ENCODE measurements at regions not wholly inside any gene's neighbourhood (a gene's known extent, or its start where the extent isn't known, plus 50 kb on each side); places are given as distances from the start of the nearest gene placed in this dataset.

- DNase-seq (ENCODE audit: low spot score), result no peak
Measured at GRCh38 chr18:41042866-41043265, 912.2 kb upstream of the PIK3C3 start.

DNA sequence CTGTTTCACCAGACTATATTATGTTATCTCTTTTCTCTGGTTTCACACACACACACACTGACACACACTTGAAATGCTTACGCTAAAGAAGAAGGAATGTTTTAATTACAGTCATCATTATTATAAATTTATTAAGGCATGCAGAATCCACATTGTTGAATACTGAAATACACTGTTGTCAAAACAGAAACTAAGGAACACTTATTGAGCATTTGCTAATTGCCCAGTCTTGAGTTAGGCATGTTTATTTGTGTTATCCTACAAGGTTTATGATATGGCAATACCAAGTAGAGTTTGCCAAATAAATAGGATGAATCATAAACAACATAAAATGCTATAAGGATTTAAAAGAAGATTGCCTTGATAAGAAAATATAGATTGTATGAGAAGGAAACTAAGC lies 917.0 kb upstream of the PIK3C3 start:
- no peak for DNase-seq (ENCODE audit: low spot score)

DNA sequence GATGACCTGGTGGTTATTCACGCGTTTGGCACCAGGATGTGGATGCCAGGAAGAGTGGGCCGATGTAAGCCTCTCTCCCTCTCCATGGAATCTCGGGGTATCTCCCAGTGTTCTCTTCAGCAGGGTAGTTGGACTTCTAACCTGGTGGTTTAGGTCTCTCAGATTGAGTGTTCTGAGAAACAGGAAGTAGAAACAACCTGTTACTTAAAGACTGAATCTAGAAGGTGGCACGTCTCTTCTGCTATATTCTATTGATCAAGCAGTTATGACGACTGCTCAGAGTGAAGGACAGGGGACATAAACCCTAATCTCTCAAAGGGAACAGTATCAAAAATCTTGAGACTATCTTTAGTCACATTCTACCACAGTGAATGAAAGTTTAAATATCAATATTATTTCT lies 918.7 kb upstream of the PIK3C3 start:
- no peak for DNase-seq (ENCODE audit: low spot score)

DNA sequence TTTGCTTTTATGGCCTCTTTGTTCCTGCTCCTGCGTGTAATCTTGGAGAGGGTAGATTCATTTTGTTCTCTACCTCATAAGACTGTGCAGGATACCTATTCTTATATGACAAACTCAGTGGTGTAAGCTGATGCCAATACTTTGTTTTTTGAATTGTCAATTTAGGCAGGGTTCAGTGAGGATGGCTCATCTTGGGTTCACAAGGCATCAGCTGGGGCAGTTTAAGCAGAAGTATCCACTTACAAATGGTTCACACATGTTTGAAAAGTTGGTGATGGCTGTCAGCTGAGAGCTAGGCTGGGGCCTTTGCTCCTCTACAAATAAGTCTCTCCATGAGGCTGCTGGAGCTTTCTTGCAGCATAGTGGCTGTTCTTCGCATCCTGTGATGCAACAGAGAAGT lies 920.6 kb upstream of the PIK3C3 start:
- no peak for DNase-seq (ENCODE audit: low spot score)

GRCh38 chr18:41025666-41026065 lies 929.4 kb upstream of the PIK3C3 start:
- DNase-seq (ENCODE audit: low spot score), result no peak

DNA sequence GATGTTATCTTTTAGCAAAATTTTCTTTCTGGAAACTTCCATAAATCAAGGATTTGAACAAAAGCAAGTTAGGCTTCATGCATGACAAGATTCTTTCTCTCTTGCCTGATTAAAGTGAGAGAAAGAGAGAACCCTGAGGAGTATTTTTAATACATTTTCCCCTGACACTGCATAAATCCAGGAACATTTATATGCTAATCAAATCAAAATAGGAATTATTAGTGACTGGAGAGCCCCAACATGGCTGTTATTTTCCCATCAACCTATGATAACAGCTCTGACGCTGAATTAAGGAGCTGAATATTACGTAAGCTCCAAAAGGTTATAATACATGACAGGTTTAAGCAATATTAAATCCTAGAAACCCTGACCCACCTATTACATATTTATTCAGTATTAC lies 930.2 kb upstream of the PIK3C3 start:
- no peak for DNase-seq (ENCODE audit: low spot score)

DNA sequence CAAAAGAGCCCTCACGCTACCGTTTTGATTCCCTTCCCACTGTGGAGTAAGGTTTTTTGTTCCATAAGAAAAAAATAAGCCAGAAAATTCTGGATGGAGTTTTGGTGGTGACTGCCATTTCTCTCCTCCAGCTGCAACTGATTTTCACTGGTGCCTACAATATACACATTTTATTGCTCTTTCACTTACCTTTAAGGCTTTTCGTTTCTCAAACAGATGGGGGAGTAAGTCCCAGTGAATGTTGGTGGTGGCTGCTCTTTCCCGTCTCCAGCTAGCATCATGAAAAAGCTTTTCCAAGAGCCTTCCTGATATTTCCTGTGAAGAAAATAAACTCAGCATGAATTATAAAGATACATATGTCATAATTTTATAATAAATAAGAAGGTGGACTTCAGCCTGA lies 932.5 kb upstream of the PIK3C3 start:
- DNase-seq (ENCODE audit: low spot score), result no peak

DNA sequence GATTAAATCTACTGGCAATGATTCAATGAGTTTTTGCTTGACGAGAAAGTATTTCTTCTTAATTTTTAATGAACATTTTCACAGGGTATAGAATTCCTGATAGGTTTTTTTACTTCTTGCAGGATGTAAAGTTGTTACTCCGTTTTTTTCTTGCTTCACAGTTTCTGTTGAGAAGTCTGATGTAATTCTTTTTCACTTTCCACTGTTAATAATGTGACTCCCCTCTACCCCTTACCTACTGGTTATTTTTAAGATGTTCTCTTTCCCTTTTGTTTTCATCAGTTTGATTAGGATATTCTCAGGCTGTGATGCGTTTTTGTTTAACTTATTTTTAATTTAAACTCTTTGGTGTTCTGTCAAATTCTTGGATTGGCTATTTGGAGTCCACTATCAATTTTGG lies 933.9 kb upstream of the PIK3C3 start:
- no peak for DNase-seq (ENCODE audit: low spot score)

GRCh38 chr18:41012194-41012593 lies 942.8 kb upstream of the PIK3C3 start:
- DNase-seq (ENCODE audit: low spot score), result no peak

DNA sequence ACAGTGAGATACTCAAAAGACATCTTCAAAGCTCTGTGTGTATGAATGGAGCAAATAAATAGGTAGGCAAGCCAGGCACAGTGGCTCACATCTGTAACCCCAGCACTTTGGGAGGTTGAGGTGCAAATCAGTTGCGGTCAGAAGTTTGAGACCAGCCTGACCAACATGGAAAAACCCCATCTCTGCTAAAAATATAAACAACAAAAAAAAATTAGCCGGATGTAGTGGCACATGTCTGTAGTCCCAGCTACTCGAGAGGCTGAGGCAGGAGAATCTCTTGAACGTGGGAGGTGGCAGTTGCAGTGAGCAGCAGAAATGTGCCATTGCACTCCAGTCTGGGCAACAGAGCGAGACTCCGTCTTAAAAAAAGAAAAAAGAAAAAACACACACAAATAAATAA lies 945.1 kb upstream of the PIK3C3 start:
- DNase-seq (ENCODE audit: low spot score), result no peak

DNA sequence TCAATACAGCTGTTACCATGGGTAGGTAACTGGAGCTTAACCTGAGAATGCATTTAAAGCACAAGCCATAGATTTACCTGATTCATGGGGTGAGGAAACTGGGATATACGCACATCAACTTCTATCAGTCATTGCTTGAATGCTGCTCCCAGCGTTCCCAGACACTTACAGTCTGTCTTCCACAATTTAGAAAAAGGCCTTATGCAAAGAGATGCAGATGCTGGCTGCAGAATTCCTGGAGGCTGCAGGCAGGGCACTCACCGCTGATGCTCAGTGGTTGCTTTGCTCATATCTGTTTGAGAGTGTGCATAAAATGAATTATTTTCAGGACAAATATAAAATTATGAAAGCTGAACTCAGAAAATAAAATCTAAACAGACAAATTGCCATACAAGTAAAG lies 950.7 kb upstream of the PIK3C3 start:
- DNase-seq (ENCODE audit: low spot score), result no peak

DNA sequence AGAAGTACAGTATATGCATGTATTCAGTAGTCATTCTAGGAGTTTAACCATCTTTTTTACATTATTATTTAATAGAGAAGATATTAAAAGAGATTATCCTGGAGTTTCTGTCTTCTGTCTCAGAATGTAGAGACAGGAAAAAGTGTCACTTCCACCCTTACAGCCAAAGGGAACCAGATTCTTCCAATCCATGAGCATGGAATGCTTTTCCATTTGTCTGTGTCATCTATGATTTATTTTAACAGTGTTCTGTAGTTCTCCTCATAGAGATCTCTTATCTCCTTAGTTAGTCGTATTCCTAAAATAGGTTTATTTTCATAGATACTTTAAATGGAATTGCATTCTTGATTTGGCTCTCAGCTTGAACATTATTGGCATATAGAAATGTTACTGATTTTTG lies 959.5 kb upstream of the PIK3C3 start:
- DNase-seq (ENCODE audit: low spot score), result no peak

- DNase-seq (ENCODE audit: low spot score), result no peak
Measured at GRCh38 chr18:40993363-40993762, 961.7 kb upstream of the PIK3C3 start.

DNA sequence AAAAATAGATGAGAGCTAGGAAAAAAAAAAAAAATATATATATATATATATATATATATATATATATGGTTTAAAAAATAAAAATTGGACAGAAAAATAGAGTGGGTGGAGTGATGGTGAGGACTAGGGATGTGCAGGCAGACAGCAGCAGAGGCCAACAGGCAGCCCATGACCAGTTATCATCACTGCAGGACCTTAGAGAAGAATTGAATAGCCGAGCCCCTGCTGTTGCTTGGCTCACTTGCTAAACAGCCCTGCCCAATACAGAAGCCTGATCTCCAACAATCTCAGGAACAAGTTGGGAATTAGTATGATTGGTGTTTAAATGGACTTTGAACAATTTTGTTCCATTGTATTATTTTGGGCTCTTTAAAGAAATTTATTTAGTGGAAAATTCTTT lies 967.5 kb upstream of the PIK3C3 start:
- no peak for DNase-seq (ENCODE audit: low spot score)

GRCh38 chr18:40985436-40985835 lies 969.6 kb upstream of the PIK3C3 start:
- DNase-seq (ENCODE audit: low spot score), result no peak

- no peak for DNase-seq (ENCODE audit: low spot score)
Measured at GRCh38 chr18:40984856-40985255, 970.2 kb upstream of the PIK3C3 start.

- DNase-seq (ENCODE audit: low spot score), result no peak
Measured at GRCh38 chr18:40983835-40984234, 971.2 kb upstream of the PIK3C3 start.

DNA sequence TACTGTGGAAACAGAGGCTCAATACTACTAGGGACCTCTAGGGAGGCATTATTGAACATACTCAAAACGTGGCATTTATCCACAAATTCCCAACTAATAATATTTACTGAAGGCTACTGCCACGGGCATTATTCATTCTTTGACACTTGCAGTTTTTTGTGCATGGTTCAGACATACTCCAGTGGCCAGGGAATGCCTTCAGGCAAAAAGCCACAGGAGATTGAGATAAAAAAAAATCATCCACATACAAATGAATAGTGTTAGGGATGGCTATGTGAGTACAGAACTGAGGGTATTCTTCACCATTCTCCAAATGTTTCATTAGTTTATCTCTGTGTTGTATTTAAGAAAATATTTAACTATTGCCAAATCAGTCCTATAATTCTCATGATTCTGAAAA lies 974.9 kb upstream of the PIK3C3 start:
- no peak for DNase-seq (ENCODE audit: low spot score)

DNA sequence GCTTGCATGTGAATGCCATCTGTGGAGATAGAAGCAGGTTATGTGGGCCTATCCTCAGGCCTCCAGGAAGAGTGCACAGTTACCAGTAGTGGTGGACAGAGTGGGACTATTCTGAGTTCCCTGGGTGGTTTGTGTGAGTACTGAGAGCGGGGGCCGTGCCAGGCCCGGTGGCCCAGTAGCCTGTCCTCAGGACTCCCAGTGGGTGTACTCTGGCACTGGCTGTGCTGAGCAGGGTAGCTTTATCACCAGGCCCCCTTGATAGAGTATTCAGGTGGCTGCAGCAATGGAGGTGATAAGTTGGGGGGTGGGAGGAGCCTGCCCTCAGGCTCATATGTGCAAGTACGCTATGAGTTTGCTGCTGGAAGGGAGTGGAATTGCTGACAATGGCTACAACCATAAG lies 979.0 kb upstream of the PIK3C3 start:
- DNase-seq (ENCODE audit: low spot score), result no peak

GRCh38 chr18:40974448-40974847 lies 980.6 kb upstream of the PIK3C3 start:
- no peak for DNase-seq (ENCODE audit: low spot score)

GRCh38 chr18:40962784-40963183 lies 992.2 kb upstream of the PIK3C3 start:
- DNase-seq (ENCODE audit: low spot score), result no peak

- DNase-seq (ENCODE audit: low spot score), result no peak
Measured at GRCh38 chr18:40957533-40958070, 997.4 kb upstream of the PIK3C3 start.

DNA sequence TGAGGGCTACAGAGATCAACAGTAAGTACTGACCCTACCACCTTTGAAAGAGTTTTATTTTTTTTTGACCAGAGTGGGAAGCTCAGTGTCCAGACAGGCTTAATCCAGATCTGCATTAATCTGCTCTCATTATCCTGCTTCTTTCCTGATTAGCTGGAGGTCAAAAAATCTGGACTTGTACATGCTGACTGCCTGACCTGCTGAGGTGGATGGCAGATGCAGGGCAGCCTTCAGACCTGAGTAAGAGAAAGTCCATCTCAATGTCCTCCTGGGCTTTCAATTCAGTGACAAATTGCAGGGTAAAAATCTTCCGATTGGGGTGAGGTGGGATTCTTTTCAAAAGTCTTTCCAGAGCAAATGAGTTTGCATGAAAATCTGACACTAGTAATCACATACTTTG lies 998.8 kb upstream of the PIK3C3 start:
- no peak for DNase-seq (ENCODE audit: low spot score)

DNA sequence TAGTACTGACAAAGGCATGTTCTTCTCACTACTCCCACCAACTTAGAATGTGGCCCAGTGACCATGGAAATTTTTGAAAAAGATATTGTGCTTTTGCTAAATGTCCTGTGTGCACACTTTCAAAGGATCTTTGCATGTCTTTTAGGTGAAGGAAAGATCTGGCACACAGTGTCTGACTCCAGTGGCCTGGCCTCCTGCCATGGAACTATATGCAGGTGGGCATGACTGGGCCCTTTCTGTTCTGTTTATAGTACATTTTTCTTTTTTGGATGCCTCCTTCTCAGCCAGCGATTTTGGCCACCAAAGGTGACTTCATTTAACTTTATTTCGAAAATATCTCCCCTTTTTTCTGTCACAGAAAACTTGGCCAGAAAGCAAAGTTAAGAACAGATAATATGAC lies 999.7 kb upstream of the PIK3C3 start:
- DNase-seq (ENCODE audit: low spot score), result no peak
